Hypothalamus (tissue), 51 donors: ENCODE measurements at regions not wholly inside any gene's neighbourhood (a gene's known extent, or its start where the extent isn't known, plus 50 kb on each side); places are given as distances from the start of the nearest gene placed in this dataset.

Experiments
- DNase-seq, 51 donors: peaks; one replicate each; lab custom pipeline; 2025; lab: John Stamatoyannopoulos, UW

GRCh38 chr15:38691965-38692788 lies 127.6 kb upstream of the RASGRP1 start:
- no peak for DNase-seq

- no peak for DNase-seq
These were observed 128.1 kb upstream of the RASGRP1 start for GRCh38 chr15:38692789-38693062.

GRCh38 chr15:38695249-38696108 lies 130.9 kb upstream of the RASGRP1 start:
- DNase-seq: no peak

- no peak for DNase-seq
These were observed 131.6 kb upstream of the RASGRP1 start for GRCh38 chr15:38696109-38696727.

- no peak for DNase-seq
These were observed 132.3 kb upstream of the RASGRP1 start for GRCh38 chr15:38696790-38697495.

GRCh38 chr15:38698254-38698653 lies 133.6 kb upstream of the RASGRP1 start:
- no peak for DNase-seq

GRCh38 chr15:38699633-38700230 lies 135.1 kb upstream of the RASGRP1 start:
- peak in 28 of 51 donors; percentile 1 to 45 (median 20) for DNase-seq

- DNase-seq: no peak
These were observed 136.5 kb upstream of the RASGRP1 start for GRCh38 chr15:38701149-38701548.

- no peak for DNase-seq
These were observed 137.7 kb upstream of the RASGRP1 start for GRCh38 chr15:38702178-38702912.

GRCh38 chr15:38705436-38706219 lies 141.0 kb upstream of the RASGRP1 start:
- DNase-seq: no peak

- DNase-seq: no peak
These were observed 142.3 kb upstream of the RASGRP1 start for GRCh38 chr15:38706956-38707355.

GRCh38 chr15:38707802-38708671 lies 143.4 kb upstream of the RASGRP1 start:
- DNase-seq: peak in 18 of 51 donors; percentile 1 to 28 (median 9)

- DNase-seq: no peak
These were observed 144.1 kb upstream of the RASGRP1 start for GRCh38 chr15:38708672-38709180.

GRCh38 chr15:38709196-38709595 lies 144.6 kb upstream of the RASGRP1 start:
- no peak for DNase-seq

- DNase-seq: peak in 1 of 51 donors; percentile 6
These were observed 149.9 kb upstream of the RASGRP1 start for GRCh38 chr15:38714309-38715072.

GRCh38 chr15:38720893-38721567 lies 156.4 kb upstream of the RASGRP1 start:
- DNase-seq: no peak
